ENCODE measurements at regions not wholly inside any gene's neighbourhood (a gene's known extent, or its start where the extent isn't known, plus 50 kb on each side); places are given as distances from the start of the nearest gene placed in this dataset.

DNA sequence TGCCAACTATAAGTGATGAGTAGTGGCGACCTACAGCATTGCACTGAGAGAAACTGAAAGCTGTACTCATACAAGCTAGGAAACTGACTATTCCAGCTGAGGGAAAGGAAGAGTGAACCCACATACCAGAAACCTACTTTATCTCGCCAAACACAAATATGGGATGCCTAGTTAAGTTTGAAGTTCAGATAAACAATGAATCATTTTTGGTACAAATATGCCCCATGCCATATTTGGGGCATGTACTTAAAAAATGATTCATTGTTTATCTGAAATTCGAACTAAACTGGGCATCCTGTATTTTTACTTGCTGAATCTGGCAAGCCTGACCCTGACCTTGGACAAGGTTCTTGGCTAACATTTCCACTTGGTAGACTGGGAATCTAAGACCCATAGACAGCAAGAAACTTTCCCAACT, 527.8 kb upstream of the PSMD7 start (continued):
- TF ChIP-seq YY1 (IDR thresholded peaks at IDR 0.05; ENCODE audit: low read depth, low read length) (no peak), PHF8 (conservative IDR thresholded peaks at IDR 0.05; ENCODE audit: low read depth, low read length) (no peak), NRF1 (IDR thresholded peaks at IDR 0.05; ENCODE audit: low read depth, low read length) (no peak), TAF1 (IDR thresholded peaks at IDR 0.05; ENCODE audit: low read depth, low read length) (no peak)

Data from H1 (cell line).